ENCODE measurements at regions not wholly inside any gene's neighbourhood (a gene's known extent, or its start where the extent isn't known, plus 50 kb on each side); places are given as distances from the start of the nearest gene placed in this dataset.

- H3K4me1 Mint-ChIP-seq: no peaks in the 10 kb centered on the region
- CTCF ChIA-PET: no interaction called here
- no peak overlapping the region for H3K27ac Mint-ChIP-seq
These were observed 753.4 kb upstream of the MMS22L start for GRCh38 chr6:98036344-98036923.

DNA sequence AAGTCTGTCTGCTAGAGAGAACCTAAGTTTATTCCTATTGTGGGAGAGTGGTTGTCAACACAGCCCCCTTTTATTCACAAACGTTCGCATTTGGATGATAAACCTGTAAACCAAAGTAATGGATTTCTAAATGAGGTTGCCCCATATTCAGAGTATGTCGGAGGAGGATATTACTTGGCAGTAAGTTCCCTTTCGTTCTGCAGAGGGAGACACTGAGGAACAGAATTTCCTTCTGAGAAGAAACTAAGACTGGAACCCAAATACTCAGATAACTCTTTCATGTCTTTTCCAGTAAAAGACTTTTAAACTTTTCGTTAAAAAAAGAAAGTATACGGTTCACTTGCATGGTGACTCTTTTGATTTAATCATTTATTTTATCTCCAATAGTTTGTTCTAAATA, 754.6 kb upstream of the MMS22L start:
- intact Hi-C loops (cut with micrococcal nuclease): no loop called here
- Mint-ChIP-seq H3K4me3 (no peak overlapping the region), H3K9me3 (peaks cover 0 to 2% (median 0%) of the 10 kb centered on the region in 11 donors), H3K27ac (no peak overlapping the region), H3K27me3 (peaks cover 0 to 4% (median 0%) of the 10 kb centered on the region in 5 donors), H3K4me1 (no peaks in the 10 kb centered on the region), H3K36me3 (no peaks in the 10 kb centered on the region)
- no peaks in the 10 kb centered on the region for H3K36me3 ChIP-seq (ENCODE audit: control insufficient read depth in 2 of 3, insufficient read depth in 3 of 3, low read length in 3 of 3)
- no peak overlapping the region for H3K27ac ChIP-seq (ENCODE audit: low read depth, low read length)
- DNase-seq (no peak), ATAC-seq (no peak)
- no peaks in the 10 kb centered on the region for H3K27me3 ChIP-seq (ENCODE audit: control insufficient read depth in 2 of 2, insufficient read depth in 2 of 2, low read length in 2 of 2)
- no peaks in the 10 kb centered on the region for H3K9me3 ChIP-seq (ENCODE audit: control insufficient read depth in 2 of 3, low read length in 3 of 3)
- CTCF ChIA-PET: no interaction called here
- no peaks in the 10 kb centered on the region for H3K4me1 ChIP-seq (ENCODE audit: control insufficient read depth in 2 of 2, insufficient read depth in 2 of 2, low read length in 2 of 2)
- H3K4me3 ChIP-seq (ENCODE audit: low read length): no peak overlapping the region
- POLR2A ChIA-PET: no interaction called here

More at GRCh38 chr6:98036344-98036923, 753.4 kb upstream of the MMS22L start:
- DNase-seq (no peak), ATAC-seq (no peak)
- H3K36me3 Mint-ChIP-seq: no peaks in the 10 kb centered on the region
- Histone ChIP-seq H3K4me3 (ENCODE audit: low read length) (no peak overlapping the region), H3K9me3 (ENCODE audit: control insufficient read depth in 2 of 3, low read length in 3 of 3) (no peaks in the 10 kb centered on the region), H3K27me3 (ENCODE audit: control insufficient read depth in 2 of 2, insufficient read depth in 2 of 2, low read length in 2 of 2) (no peaks in the 10 kb centered on the region), H3K4me1 (ENCODE audit: control insufficient read depth in 2 of 2, insufficient read depth in 2 of 2, low read length in 2 of 2) (no peaks in the 10 kb centered on the region), H3K27ac (ENCODE audit: low read depth, low read length) (no peak overlapping the region), H3K36me3 (ENCODE audit: control insufficient read depth in 2 of 3, insufficient read depth in 3 of 3, low read length in 3 of 3) (no peaks in the 10 kb centered on the region)
- H3K4me3 Mint-ChIP-seq: no peak overlapping the region
- peaks cover 0 to 3% (median 0%) of the 10 kb centered on the region in 11 donors for H3K9me3 Mint-ChIP-seq
- no peaks in the 10 kb centered on the region for H3K27me3 Mint-ChIP-seq
- POLR2A ChIA-PET: no interaction called here
- intact Hi-C loops (cut with micrococcal nuclease): no loop called here

DNA sequence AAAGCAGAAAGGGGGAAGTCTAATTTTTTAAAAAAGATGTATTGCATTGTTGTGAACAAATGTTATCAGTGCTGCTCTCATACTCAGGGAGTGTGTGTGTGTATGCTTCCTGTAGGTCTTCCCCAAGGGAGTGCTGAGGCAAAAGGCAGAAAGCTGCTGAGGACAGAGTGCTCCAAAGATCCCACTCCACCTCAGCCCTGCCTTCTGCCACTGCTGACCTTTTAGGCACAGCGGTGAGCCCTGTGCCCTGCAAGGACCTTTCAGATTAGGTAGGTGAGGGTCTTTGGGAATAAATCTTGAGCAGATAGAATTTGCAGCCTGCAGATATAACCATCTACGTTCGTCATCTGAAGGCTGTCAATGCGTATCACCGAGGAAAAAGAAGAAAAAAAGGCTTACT, 756.4 kb upstream of the MMS22L start:
- POLR2A ChIA-PET: no interaction called here
- Mint-ChIP-seq H3K4me1 (no peaks in the 10 kb centered on the region), H3K9me3 (peaks cover 0 to 2% (median 0%) of the 10 kb centered on the region in 11 donors), H3K27ac (no peak overlapping the region), H3K36me3 (no peaks in the 10 kb centered on the region), H3K27me3 (peaks cover 0 to 4% (median 0%) of the 10 kb centered on the region in 5 donors), H3K4me3 (no peak overlapping the region)
- no peaks in the 10 kb centered on the region for H3K4me1 ChIP-seq (ENCODE audit: control insufficient read depth in 2 of 2, insufficient read depth in 2 of 2, low read length in 2 of 2)
- no peaks in the 10 kb centered on the region for H3K36me3 ChIP-seq (ENCODE audit: control insufficient read depth in 2 of 3, insufficient read depth in 3 of 3, low read length in 3 of 3)
- ATAC-seq: no peak
- no peaks in the 10 kb centered on the region for H3K9me3 ChIP-seq (ENCODE audit: control insufficient read depth in 2 of 3, low read length in 3 of 3)
- no peak overlapping the region for H3K4me3 ChIP-seq (ENCODE audit: low read length)
- H3K27ac ChIP-seq (ENCODE audit: low read depth, low read length): no peak overlapping the region
- intact Hi-C loops (cut with micrococcal nuclease): no loop called here
- DNase-seq: no peak
- CTCF ChIA-PET: no interaction called here
- no peaks in the 10 kb centered on the region for H3K27me3 ChIP-seq (ENCODE audit: control insufficient read depth in 2 of 2, insufficient read depth in 2 of 2, low read length in 2 of 2)

DNA sequence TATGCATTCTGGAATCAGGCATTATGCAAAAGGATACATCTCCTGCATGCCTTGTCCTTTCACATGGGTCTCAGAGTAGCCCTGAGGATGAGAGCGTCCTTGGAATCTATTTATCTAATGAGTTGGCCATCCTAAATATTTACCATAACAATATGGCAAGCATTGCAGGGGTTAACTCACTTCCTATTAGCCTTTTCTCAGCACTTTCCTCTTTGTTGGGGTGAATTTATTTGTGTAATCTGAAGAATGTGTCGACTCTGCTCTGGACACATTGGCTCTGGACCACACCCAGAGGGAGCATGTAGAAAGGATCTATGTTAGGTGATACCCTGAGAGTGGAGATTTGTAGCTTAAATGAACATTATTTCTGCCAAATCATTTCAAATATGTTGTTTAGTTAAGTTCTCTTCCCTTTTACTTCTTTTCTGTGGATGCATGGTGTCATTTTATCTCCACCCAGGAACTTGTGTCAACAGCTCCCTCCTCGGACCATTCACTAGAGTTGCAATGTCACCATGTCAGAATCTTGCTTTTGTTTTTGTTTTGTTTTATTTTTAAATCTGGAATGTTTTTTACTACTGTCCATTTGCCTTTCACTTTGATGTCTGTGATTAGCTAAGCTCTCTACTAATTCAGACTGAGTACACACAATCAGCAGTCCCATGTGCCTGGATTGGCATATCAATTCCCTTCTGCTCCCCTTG, 757.0 kb upstream of the MMS22L start:
- Histone ChIP-seq H3K27me3 (ENCODE audit: control insufficient read depth in 2 of 2, insufficient read depth in 2 of 2, low read length in 2 of 2) (no peaks in the 10 kb centered on the region), H3K36me3 (ENCODE audit: control insufficient read depth in 2 of 3, insufficient read depth in 3 of 3, low read length in 3 of 3) (no peaks in the 10 kb centered on the region), H3K9me3 (ENCODE audit: control insufficient read depth in 2 of 3, low read length in 3 of 3) (no peaks in the 10 kb centered on the region), H3K27ac (ENCODE audit: low read depth, low read length) (no peak overlapping the region), H3K4me1 (ENCODE audit: control insufficient read depth in 2 of 2, insufficient read depth in 2 of 2, low read length in 2 of 2) (no peaks in the 10 kb centered on the region), H3K4me3 (ENCODE audit: low read length) (no peak overlapping the region)
- Mint-ChIP-seq H3K4me1 (no peaks in the 10 kb centered on the region), H3K27me3 (peaks cover 0 to 4% (median 0%) of the 10 kb centered on the region in 5 donors), H3K36me3 (no peaks in the 10 kb centered on the region), H3K4me3 (no peak overlapping the region), H3K9me3 (peaks cover 0 to 2% (median 0%) of the 10 kb centered on the region in 11 donors), H3K27ac (no peak overlapping the region)
- ATAC-seq (no peak), DNase-seq (no peak)
- intact Hi-C loops (cut with micrococcal nuclease): no loop called here
- ChIA-PET POLR2A (no interaction called here), CTCF (no interaction called here)

DNA sequence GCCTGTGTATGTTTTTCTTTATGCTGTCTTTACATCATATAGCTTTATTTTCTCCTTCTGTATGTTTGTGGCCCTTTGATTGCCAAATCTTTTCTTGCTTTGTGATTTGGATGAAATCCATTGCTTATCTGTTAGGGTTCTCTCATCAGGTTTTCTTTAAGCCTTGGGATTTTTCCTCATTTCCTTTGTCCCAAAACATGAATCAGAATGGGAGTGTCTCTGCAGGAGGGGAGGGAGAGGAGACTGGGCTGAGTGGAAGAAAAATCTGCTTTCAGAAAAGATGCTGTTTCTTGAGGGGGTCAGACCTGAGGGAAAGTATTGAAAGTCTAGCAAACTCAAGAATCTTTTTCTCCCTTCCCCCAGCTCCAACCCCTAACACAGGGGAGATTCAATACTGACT, 758.0 kb upstream of the MMS22L start:
- no peak overlapping the region for H3K4me3 Mint-ChIP-seq
- ChIA-PET CTCF (no interaction called here), POLR2A (no interaction called here)
- Histone ChIP-seq H3K4me1 (ENCODE audit: control insufficient read depth in 2 of 2, insufficient read depth in 2 of 2, low read length in 2 of 2) (no peaks in the 10 kb centered on the region), H3K36me3 (ENCODE audit: control insufficient read depth in 2 of 3, insufficient read depth in 3 of 3, low read length in 3 of 3) (no peaks in the 10 kb centered on the region), H3K9me3 (ENCODE audit: control insufficient read depth in 2 of 3, low read length in 3 of 3) (no peaks in the 10 kb centered on the region), H3K27ac (ENCODE audit: low read depth, low read length) (no peak overlapping the region), H3K4me3 (ENCODE audit: low read length) (no peak overlapping the region), H3K27me3 (ENCODE audit: control insufficient read depth in 2 of 2, insufficient read depth in 2 of 2, low read length in 2 of 2) (no peaks in the 10 kb centered on the region)
- no peaks in the 10 kb centered on the region for H3K36me3 Mint-ChIP-seq
- H3K4me1 Mint-ChIP-seq: no peaks in the 10 kb centered on the region
- intact Hi-C loops (cut with micrococcal nuclease): no loop called here
- no peak overlapping the region for H3K27ac Mint-ChIP-seq
- no peak for DNase-seq
- H3K27me3 Mint-ChIP-seq: peaks cover 0 to 4% (median 0%) of the 10 kb centered on the region in 5 donors
- peaks cover 0 to 3% (median 0%) of the 10 kb centered on the region in 11 donors for H3K9me3 Mint-ChIP-seq
- no peak for ATAC-seq

DNA sequence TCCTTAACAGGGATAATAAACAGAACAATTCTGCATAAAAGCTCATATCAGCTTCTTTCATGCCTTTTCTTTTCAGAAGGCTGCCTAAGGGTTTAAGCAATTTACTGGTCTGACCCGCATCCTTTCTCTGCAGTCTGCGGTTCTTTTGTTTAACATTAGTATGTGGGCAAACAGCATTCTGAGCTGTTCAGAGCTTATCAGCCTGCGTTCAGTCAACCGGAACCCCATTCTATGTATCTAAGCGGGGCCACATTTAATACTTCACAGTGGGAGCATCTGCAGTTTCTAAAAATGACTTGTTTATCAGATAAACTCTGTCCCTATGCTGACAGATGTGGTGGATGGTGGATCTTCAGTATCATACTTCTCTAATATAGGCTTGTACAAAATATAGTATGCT, 758.9 kb upstream of the MMS22L start:
- Histone ChIP-seq H3K4me1 (ENCODE audit: control insufficient read depth in 2 of 2, insufficient read depth in 2 of 2, low read length in 2 of 2) (no peaks in the 10 kb centered on the region), H3K9me3 (ENCODE audit: control insufficient read depth in 2 of 3, low read length in 3 of 3) (no peaks in the 10 kb centered on the region), H3K27me3 (ENCODE audit: control insufficient read depth in 2 of 2, insufficient read depth in 2 of 2, low read length in 2 of 2) (no peaks in the 10 kb centered on the region), H3K4me3 (ENCODE audit: low read length) (no peak overlapping the region), H3K27ac (ENCODE audit: low read depth, low read length) (no peak overlapping the region), H3K36me3 (ENCODE audit: control insufficient read depth in 2 of 3, insufficient read depth in 3 of 3, low read length in 3 of 3) (no peaks in the 10 kb centered on the region)
- Mint-ChIP-seq H3K27me3 (peaks cover 0 to 4% (median 0%) of the 10 kb centered on the region in 5 donors), H3K4me3 (no peak overlapping the region), H3K27ac (no peak overlapping the region), H3K36me3 (no peaks in the 10 kb centered on the region), H3K4me1 (no peaks in the 10 kb centered on the region), H3K9me3 (peaks cover 0 to 4% (median 0%) of the 10 kb centered on the region in 11 donors)
- DNase-seq: no peak
- intact Hi-C loops (cut with micrococcal nuclease): no loop called here
- POLR2A ChIA-PET: no interaction called here
- ATAC-seq: no peak
- CTCF ChIA-PET: no interaction called here

GRCh38 chr6:98044151-98044561, 761.1 kb upstream of the MMS22L start:
- ChIA-PET CTCF (no interaction called here), POLR2A (no interaction called here)

More at GRCh38 chr6:98044151-98044561, 761.1 kb upstream of the MMS22L start:
- H3K4me1 ChIP-seq (ENCODE audit: control insufficient read depth in 2 of 2, insufficient read depth in 2 of 2, low read length in 2 of 2): no peaks in the 10 kb centered on the region
- intact Hi-C loops (cut with micrococcal nuclease): no loop called here
- no peaks in the 10 kb centered on the region for H3K36me3 ChIP-seq (ENCODE audit: control insufficient read depth in 2 of 3, insufficient read depth in 3 of 3, low read length in 3 of 3)
- H3K27me3 ChIP-seq (ENCODE audit: control insufficient read depth in 2 of 2, insufficient read depth in 2 of 2, low read length in 2 of 2): no peaks in the 10 kb centered on the region
- H3K27ac Mint-ChIP-seq: no peak overlapping the region
- no peaks in the 10 kb centered on the region for H3K36me3 Mint-ChIP-seq
- no peak overlapping the region for H3K4me3 ChIP-seq (ENCODE audit: low read length)
- ATAC-seq (no peak), DNase-seq (no peak)
- no peak overlapping the region for H3K4me3 Mint-ChIP-seq
- H3K9me3 Mint-ChIP-seq: peaks cover 0 to 4% (median 0%) of the 10 kb centered on the region in 11 donors
- H3K9me3 ChIP-seq (ENCODE audit: control insufficient read depth in 2 of 3, low read length in 3 of 3): no peaks in the 10 kb centered on the region
- H3K4me1 Mint-ChIP-seq: no peaks in the 10 kb centered on the region
- peaks cover 0 to 4% (median 0%) of the 10 kb centered on the region in 5 donors for H3K27me3 Mint-ChIP-seq
- H3K27ac ChIP-seq (ENCODE audit: low read depth, low read length): no peak overlapping the region
